MM.1S (cell line): ENCODE measurements at regions not wholly inside any gene's neighbourhood (a gene's known extent, or its start where the extent isn't known, plus 50 kb on each side); places are given as distances from the start of the nearest gene placed in this dataset.

Experiments used
- DNase-seq: peaks from one replicate; pipeline ENCODE4 v3.0.0-alpha.2; 2015
- H2AFZ ChIP-seq: fragments of 300-600 bp; sonication (generic); 2 replicates; pipeline ENCODE4 v1.6.0; 2016; ENCODE audit warnings: antibody characterized with exemption, low read length
- H3F3A ChIP-seq: fragments of 300-600 bp; sonication (generic); 2 replicates; pipeline ENCODE4 v1.6.1; 2016; ENCODE audit warnings: mild to moderate bottlenecking, antibody characterized with exemption, low read length, moderate library complexity, mixed read lengths; ENCODE audit not compliant: insufficient read depth
- H3K27ac ChIP-seq: fragments of 300-600 bp; sonication (generic); 2 replicates; pipeline ENCODE4 v1.5.1; 2016; ENCODE audit warnings: mild to moderate bottlenecking, low read length
- H3K27me3 ChIP-seq: fragments of 300-600 bp; sonication (generic); replicated peaks from 2 replicates; pipeline ENCODE4 v1.6.0; 2016; ENCODE audit warnings: low read length; ENCODE audit not compliant: insufficient read depth
- H3K36me3 ChIP-seq: fragments of 300-600 bp; sonication (generic); replicated peaks from 2 replicates; pipeline ENCODE4 v1.6.1; 2016; ENCODE audit warnings: mild to moderate bottlenecking, low read length, mixed read lengths; ENCODE audit not compliant: insufficient read depth
- H3K4me1 ChIP-seq: fragments of 300-600 bp; sonication (generic); 2 replicates; pipeline ENCODE4 v1.6.1; 2016; ENCODE audit warnings: low read length, mixed read lengths
- H3K4me2 ChIP-seq: fragments of 300-600 bp; sonication (generic); 2 replicates; pipeline ENCODE4 v1.6.0; 2016; ENCODE audit warnings: low read depth, low read length
- H3K4me3 ChIP-seq: fragments of 300-600 bp; sonication (generic); 2 replicates; pipeline ENCODE4 v1.5.1; 2016; ENCODE audit warnings: low read length, mixed read lengths
- H3K79me2 ChIP-seq: fragments of 300-600 bp; sonication (generic); 2 replicates; pipeline ENCODE4 v1.6.1; 2016; ENCODE audit warnings: mixed run types, low read length, mixed read lengths
- H3K9ac ChIP-seq: fragments of 300-600 bp; sonication (generic); 2 replicates; pipeline ENCODE4 v1.6.1; 2016; ENCODE audit warnings: low read length, mixed read lengths
- H3K9me2 ChIP-seq: fragments of 300-600 bp; sonication (generic); replicated peaks from 2 replicates; pipeline ENCODE4 v1.6.1; 2016; ENCODE audit warnings: mild to moderate bottlenecking, low read length, mixed read lengths; ENCODE audit not compliant: insufficient read depth
- H3K9me3 ChIP-seq: fragments of 300-600 bp; sonication (generic); replicated peaks from 2 replicates; pipeline ENCODE4 v1.6.1; 2016; ENCODE audit warnings: mild to moderate bottlenecking, low read length, mixed read lengths; ENCODE audit not compliant: insufficient read depth
- H4K20me1 ChIP-seq: fragments of 300-600 bp; sonication (generic); 2 replicates; pipeline ENCODE4 v1.6.1; 2016; ENCODE audit warnings: mild to moderate bottlenecking, low read length, moderate library complexity, mixed read lengths; ENCODE audit not compliant: insufficient read depth
- EZH2 ChIP-seq: fragments of 300-600 bp; sonication (generic); optimal IDR thresholded peaks from 2 replicates; pipeline ENCODE3; 2017; ENCODE audit warnings: low read depth, mild to moderate bottlenecking, antibody characterized with exemption, low read length, mixed read lengths
- EZH2phosphoT487 ChIP-seq: fragments of 300-600 bp; sonication (generic); IDR thresholded peaks from 2 replicates; pipeline ENCODE4 v1.6.1; 2018; ENCODE audit warnings: antibody characterized with exemption, low read length
- TF ChIP-seq, protein P1 (sequence below): fragments of 300-600 bp; sonication (generic); IDR thresholded peaks from 2 replicates; pipeline ENCODE4 v1.5.1; 2016; ENCODE audit warnings: antibody characterized with exemption, low read length, mixed read lengths

DNA sequence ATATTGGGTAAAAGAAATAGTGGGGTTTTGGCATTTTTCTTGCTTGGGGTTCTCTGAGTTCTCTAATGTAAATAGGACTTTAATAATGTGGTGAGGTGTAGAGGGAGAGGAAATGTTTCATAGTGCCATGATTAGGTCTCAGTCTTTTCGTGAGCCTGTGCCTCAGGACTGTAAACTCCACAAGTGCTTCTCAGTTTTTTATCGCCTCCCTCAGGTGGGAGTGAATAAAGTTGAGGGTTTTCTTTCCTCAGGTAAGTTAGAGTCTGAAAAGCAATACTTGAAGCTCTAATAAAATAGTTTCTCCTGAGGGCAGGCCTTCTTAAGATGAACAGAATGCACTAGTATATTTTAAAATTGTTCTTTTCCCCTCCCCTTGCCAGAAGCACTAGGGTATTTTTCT, 243.1 kb upstream of the SETBP1 start:
- Histone ChIP-seq H3K79me2 (no peaks in the 10 kb centered on the region), H4K20me1 (no peaks in the 10 kb centered on the region), H3K4me3 (no peak overlapping the region), H3K9me2 (no peaks in the 10 kb centered on the region), H3K9ac (no peak overlapping the region), H3K27ac (no peak overlapping the region), H3K4me1 (no peaks in the 10 kb centered on the region), H3K36me3 (no peaks in the 10 kb centered on the region), H3F3A (no peaks in the 10 kb centered on the region), H3K4me2 (no peak overlapping the region), H2AFZ (no peak overlapping the region), H3K9me3 (no peaks in the 10 kb centered on the region), H3K27me3 (no peaks in the 10 kb centered on the region)
- no peak for DNase-seq
- TF ChIP-seq, protein P1, sequence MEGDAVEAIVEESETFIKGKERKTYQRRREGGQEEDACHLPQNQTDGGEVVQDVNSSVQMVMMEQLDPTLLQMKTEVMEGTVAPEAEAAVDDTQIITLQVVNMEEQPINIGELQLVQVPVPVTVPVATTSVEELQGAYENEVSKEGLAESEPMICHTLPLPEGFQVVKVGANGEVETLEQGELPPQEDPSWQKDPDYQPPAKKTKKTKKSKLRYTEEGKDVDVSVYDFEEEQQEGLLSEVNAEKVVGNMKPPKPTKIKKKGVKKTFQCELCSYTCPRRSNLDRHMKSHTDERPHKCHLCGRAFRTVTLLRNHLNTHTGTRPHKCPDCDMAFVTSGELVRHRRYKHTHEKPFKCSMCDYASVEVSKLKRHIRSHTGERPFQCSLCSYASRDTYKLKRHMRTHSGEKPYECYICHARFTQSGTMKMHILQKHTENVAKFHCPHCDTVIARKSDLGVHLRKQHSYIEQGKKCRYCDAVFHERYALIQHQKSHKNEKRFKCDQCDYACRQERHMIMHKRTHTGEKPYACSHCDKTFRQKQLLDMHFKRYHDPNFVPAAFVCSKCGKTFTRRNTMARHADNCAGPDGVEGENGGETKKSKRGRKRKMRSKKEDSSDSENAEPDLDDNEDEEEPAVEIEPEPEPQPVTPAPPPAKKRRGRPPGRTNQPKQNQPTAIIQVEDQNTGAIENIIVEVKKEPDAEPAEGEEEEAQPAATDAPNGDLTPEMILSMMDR: no peak
- TF ChIP-seq EZH2phosphoT487 (no peak), EZH2 (no peak)

DNA sequence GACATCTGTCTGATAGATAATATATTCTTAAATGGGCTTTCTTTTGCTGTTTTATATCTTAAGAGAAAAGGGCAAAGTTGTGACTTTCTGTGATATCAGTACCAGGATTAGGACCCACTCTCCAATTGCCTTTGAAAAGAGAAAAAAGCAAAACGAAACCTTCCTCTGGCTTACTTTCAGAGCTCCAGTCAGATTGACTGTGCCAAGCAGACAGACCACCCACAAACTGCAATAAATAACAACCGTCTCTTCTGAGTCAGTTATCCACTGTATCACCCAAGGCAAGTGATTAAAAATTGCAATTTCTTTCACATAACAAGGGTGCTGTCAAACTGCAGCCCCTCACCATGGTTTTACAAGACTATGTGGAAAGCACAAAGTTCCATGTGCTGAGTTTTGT, 230.5 kb upstream of the SETBP1 start:
- Histone ChIP-seq H3K36me3 (no peaks in the 10 kb centered on the region), H3K79me2 (no peaks in the 10 kb centered on the region)
- TF ChIP-seq, protein P1: no peak
- no peak for TF ChIP-seq EZH2phosphoT487

DNA sequence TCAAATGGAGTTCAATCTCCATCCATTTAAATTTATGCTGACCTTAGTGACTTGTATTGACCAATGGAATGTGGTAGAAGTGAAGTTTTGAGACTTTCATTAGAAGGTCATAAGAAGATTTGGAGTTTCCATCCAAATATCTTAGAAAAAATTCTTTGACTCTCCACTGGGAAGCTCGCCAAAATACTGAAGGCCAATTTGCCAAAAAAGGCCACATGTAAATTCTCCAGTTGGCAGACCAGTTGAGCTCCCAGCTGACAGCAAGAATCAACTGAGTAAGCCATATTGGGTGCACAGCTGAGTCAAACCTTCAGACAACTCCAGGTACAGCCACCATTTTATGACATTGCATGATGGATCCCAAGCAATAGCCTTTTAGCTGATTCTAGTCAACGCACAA, 228.3 kb upstream of the SETBP1 start:
- H3K4me1 ChIP-seq: no peaks in the 10 kb centered on the region
- no peaks in the 10 kb centered on the region for H3K36me3 ChIP-seq
- H3F3A ChIP-seq: no peaks in the 10 kb centered on the region
- H3K4me2 ChIP-seq: no peak overlapping the region
- no peaks in the 10 kb centered on the region for H3K79me2 ChIP-seq
- H3K27ac ChIP-seq: no peak overlapping the region
- H3K9me2 ChIP-seq: no peaks in the 10 kb centered on the region
- H3K9me3 ChIP-seq: no peaks in the 10 kb centered on the region
- no peak overlapping the region for H3K9ac ChIP-seq
- no peak overlapping the region for H3K4me3 ChIP-seq
- H3K27me3 ChIP-seq: no peaks in the 10 kb centered on the region
- H2AFZ ChIP-seq: no peak overlapping the region
- no peak for TF ChIP-seq EZH2phosphoT487
- TF ChIP-seq, protein P1: no peak
- no peak for TF ChIP-seq EZH2
- no peaks in the 10 kb centered on the region for H4K20me1 ChIP-seq
- DNase-seq: no peak

More for the DNA sequence above, 230.5 kb upstream of the SETBP1 start:
- Histone ChIP-seq H3K27ac (no peak overlapping the region), H3K9me2 (no peaks in the 10 kb centered on the region), H4K20me1 (no peaks in the 10 kb centered on the region), H3K9ac (no peak overlapping the region), H3K9me3 (no peaks in the 10 kb centered on the region), H3K4me2 (no peak overlapping the region), H3F3A (no peaks in the 10 kb centered on the region), H2AFZ (no peak overlapping the region), H3K4me1 (no peaks in the 10 kb centered on the region), H3K27me3 (no peaks in the 10 kb centered on the region), H3K4me3 (no peak overlapping the region)
- DNase-seq: no peak
